Panc1 (cell line): ENCODE measurements at regions not wholly inside any gene's neighbourhood (a gene's known extent, or its start where the extent isn't known, plus 50 kb on each side); places are given as distances from the start of the nearest gene placed in this dataset.

Experiments used
- CTCF ChIP-seq: fragments of 450-650 bp; IDR thresholded peaks from 2 replicates; pipeline ENCODE4 v1.5.1; 2017; ENCODE audit warnings: mild to moderate bottlenecking
- POLR2AphosphoS5 ChIP-seq: IDR thresholded peaks from 2 replicates; pipeline ENCODE4 v1.6.1; 2012; ENCODE audit warnings: mild to moderate bottlenecking, low read depth, low read length, moderate library complexity
- SIN3A ChIP-seq: IDR thresholded peaks from 2 replicates; pipeline ENCODE4 v1.6.1; 2012; ENCODE audit warnings: low read depth, mild to moderate bottlenecking, low read length, moderate library complexity, borderline replicate concordance; ENCODE audit not compliant: insufficient read depth

GRCh38 chr4:78682070-78682469 is 94.1 kb upstream of the BMP2K start:
- TF ChIP-seq CTCF (no peak), POLR2AphosphoS5 (no peak), SIN3A (no peak)
